Upper lobe of left lung (tissue), 4 donors: ENCODE measurements at regions not wholly inside any gene's neighbourhood (a gene's known extent, or its start where the extent isn't known, plus 50 kb on each side); places are given as distances from the start of the nearest gene placed in this dataset.

Source experiments
- EP300 ChIP-seq, 4 donors: sonication (generic); formaldehyde crosslinking; IDR thresholded peaks; one replicate each; pipeline ENCODE4 v1.5.1; 2017; ENCODE audit warnings: antibody characterized with exemption in 4 of 4, control low read depth in 2 of 4
- POLR2A ChIP-seq, 4 donors: fragments of 450-650 bp; IDR thresholded peaks; one replicate each; pipeline ENCODE4 v1.5.1; 2016 to 2017; ENCODE audit warnings: antibody characterized with exemption in 4 of 4, mild to moderate bottlenecking in 2 of 4
- POLR2AphosphoS5 ChIP-seq, 2 donors: sonication (generic); formaldehyde crosslinking; IDR thresholded peaks; one replicate each; pipeline ENCODE4 v1.5.1; 2017; ENCODE audit warnings: antibody characterized with exemption in 2 of 2
- TF ChIP-seq, protein P1 (sequence below), 6 experiments: fragments of 450-650 bp in 4 of 6; fragments of 200-600 bp in 2 of 6; sonication (generic) in 2 of 6; IDR thresholded peaks; one replicate each; pipeline ENCODE4 v1.5.1; 2016 to 2019; ENCODE audit warnings: antibody characterized with exemption in 6 of 6

DNA sequence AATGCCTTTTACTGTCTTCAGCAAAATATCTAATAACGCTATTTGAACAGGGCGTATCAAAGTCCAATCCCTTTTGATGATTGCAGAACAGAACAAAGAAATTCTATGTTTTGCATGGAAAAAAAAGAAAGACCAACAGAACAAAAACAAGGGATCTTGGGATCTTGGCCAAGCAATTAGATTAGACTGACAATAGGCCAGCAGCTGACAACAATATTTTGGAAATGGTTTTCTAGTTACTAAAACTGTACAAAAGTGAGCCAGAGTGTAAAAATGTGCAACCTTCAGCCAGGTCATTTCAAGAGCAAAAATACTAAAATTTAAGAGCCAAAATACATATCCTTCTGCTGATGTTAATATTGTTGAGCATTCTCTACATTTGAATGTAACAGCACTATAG is 716.5 kb upstream of the KCND2 start:
- TF ChIP-seq, protein P1, sequence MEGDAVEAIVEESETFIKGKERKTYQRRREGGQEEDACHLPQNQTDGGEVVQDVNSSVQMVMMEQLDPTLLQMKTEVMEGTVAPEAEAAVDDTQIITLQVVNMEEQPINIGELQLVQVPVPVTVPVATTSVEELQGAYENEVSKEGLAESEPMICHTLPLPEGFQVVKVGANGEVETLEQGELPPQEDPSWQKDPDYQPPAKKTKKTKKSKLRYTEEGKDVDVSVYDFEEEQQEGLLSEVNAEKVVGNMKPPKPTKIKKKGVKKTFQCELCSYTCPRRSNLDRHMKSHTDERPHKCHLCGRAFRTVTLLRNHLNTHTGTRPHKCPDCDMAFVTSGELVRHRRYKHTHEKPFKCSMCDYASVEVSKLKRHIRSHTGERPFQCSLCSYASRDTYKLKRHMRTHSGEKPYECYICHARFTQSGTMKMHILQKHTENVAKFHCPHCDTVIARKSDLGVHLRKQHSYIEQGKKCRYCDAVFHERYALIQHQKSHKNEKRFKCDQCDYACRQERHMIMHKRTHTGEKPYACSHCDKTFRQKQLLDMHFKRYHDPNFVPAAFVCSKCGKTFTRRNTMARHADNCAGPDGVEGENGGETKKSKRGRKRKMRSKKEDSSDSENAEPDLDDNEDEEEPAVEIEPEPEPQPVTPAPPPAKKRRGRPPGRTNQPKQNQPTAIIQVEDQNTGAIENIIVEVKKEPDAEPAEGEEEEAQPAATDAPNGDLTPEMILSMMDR (IDR thresholded peaks at IDR 0.05), result no peak
- TF ChIP-seq POLR2AphosphoS5 (IDR thresholded peaks at IDR 0.05), result no peak
- TF ChIP-seq POLR2A (IDR thresholded peaks at IDR 0.05), result no peak
- no peak for TF ChIP-seq EP300 (IDR thresholded peaks at IDR 0.05)
